Liver (tissue), 3 donors: ENCODE measurements at regions not wholly inside any gene's neighbourhood (a gene's known extent, or its start where the extent isn't known, plus 50 kb on each side); places are given as distances from the start of the nearest gene placed in this dataset.
"Not testable (repeated sequence)": the region's sequence is repeated elsewhere in the genome, so short reads cannot be mapped to it uniquely, and the experiment has no call there.

ENCODE experiments used
- CTCF ChIP-seq: fragments of 150-350 bp; IDR thresholded peaks from 2 replicates; pipeline ENCODE4 v1.5.1; 2017; ENCODE audit warnings: improper control_type of control experiment, low read depth, low read length; ENCODE audit not compliant: missing input control
- JUND ChIP-seq, 2 donors: IDR thresholded peaks; 2 replicates each; pipeline ENCODE4 v1.6.1; 2016; ENCODE audit warnings: antibody characterized with exemption in 2 of 2
- RAD21 ChIP-seq, 2 donors: IDR thresholded peaks; 2 replicates each; pipeline ENCODE4 v1.6.1; 2016; ENCODE audit warnings: antibody characterized with exemption in 2 of 2, mild to moderate bottlenecking in 2 of 2
- TAF1 ChIP-seq: conservative IDR thresholded peaks from 2 replicates; pipeline ENCODE4 v1.6.1; 2016; ENCODE audit warnings: antibody characterized with exemption, mild to moderate bottlenecking
- TF ChIP-seq, protein P1 (sequence below): IDR thresholded peaks from 2 replicates; pipeline ENCODE4 v1.6.1; 2016; ENCODE audit warnings: antibody characterized with exemption
- donor health status: healthy.
- donor health status: healthy.

- not testable (repeated sequence) for TF ChIP-seq RAD21 (IDR thresholded peaks at IDR 0.05); CTCF; JUND (IDR thresholded peaks at IDR 0.05); TAF1
- TF ChIP-seq, protein P1, sequence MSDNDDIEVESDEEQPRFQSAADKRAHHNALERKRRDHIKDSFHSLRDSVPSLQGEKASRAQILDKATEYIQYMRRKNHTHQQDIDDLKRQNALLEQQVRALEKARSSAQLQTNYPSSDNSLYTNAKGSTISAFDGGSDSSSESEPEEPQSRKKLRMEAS: not testable (repeated sequence)
Measured at GRCh38 chr3:11910216-11910930, 63.7 kb upstream of the TAMM41 start.
